ENCODE measurements at regions not wholly inside any gene's neighbourhood (a gene's known extent, or its start where the extent isn't known, plus 50 kb on each side); places are given as distances from the start of the nearest gene placed in this dataset.
"Not testable (repeated sequence)": the region's sequence is repeated elsewhere in the genome, so short reads cannot be mapped to it uniquely, and the experiment has no call there.

DNA sequence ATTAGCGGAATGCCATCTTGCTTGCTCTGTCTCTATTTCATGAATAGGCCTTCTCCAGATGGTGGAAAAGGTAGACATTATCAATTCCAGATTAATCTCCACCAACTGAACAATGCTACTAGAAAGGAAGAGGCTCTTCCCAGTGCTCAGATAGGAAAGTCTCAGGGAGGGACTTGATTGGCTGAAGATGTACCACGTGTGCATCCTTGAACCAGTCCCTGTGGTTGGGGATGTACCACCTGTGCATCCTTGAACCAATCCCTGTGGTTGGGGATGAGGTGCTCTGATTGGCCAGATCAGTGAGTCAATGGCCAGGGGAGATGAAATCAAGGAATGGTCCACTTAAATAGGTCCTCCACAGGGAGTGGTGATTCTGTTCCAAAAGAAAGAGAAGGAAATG lies 246.2 kb downstream of the NPIPA7 start:
- not testable (repeated sequence) for DNase-seq

DNA sequence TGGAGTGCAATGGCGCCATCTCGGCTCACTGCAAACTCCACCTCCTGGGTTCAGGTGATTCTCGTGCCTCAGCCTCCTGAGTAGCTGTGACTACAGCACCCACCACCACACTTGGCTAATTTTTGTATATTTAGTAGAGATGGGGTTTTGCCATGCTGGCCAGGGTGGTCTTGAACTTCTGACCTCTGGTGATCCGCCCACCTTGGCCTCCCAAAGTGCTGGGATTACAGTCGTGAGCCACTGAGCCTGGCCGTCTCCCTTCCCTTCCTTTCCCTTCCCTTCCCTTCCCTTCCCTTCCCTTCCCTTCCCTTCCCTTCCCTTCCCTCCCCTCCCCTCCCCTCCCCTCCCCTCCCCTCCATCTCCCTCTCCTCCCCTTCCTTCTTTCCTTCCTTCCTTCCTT lies 248.9 kb downstream of the NPIPA7 start:
- not testable (repeated sequence) for DNase-seq

DNA sequence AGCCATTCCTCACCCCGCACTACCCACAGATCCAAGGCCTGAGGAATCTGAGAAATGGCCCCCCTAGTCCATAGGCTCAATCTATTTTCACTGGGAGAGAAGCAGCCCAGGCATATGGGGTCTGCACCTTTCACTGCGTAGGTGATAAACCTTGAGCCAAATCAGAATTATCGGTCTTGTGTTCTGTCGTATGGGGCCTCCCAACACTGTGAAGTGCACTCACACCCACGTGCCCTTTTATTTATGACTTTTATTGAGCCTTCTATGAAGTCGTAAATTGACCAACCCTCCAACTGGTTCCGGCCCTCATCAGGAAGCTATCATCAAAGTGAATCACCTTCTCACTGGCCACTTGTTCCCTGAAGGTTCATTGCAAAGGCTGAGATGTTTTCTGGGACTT lies 259.3 kb downstream of the NPIPA7 start:
- not testable (repeated sequence) for DNase-seq

DNA sequence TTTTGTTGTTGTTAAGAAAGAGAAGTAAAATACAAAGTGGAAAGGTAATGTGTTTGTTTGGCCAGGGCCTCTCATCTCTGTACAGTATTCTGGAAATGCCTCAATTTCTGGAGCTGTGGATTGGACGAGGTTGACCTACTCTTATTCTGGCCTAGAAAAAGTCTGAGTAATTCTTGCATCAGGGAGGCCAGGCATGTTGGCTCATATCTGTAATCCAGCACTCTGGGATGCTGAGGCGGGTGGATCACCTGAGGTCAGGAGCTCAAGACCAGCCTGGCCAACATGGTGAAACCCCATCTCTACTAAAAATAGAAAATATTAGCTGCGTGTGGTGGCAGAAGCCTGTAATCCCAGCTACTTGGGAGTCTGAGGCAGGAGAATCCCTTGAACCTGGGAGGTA lies 259.8 kb downstream of the NPIPA7 start:
- DNase-seq, result not testable (repeated sequence)

DNA sequence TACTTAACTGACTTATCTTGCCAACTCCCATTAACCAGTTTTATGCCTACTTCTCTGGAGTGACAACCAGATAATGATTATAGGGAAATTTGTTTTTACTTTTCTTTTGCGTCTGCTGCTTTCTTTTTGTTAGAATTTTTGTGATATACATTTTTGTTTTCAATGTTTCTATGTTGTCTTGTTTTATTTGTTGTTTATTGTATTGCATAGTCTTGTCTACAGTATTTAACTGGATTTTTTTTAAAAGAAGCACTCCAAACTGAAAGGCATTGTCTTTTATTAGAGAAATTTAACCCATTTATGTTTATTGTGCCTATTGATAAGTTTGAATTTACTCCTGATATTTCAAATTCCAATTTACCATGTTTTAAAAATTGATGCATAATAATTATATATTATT lies 264.9 kb downstream of the NPIPA7 start:
- not testable (repeated sequence) for DNase-seq

DNA sequence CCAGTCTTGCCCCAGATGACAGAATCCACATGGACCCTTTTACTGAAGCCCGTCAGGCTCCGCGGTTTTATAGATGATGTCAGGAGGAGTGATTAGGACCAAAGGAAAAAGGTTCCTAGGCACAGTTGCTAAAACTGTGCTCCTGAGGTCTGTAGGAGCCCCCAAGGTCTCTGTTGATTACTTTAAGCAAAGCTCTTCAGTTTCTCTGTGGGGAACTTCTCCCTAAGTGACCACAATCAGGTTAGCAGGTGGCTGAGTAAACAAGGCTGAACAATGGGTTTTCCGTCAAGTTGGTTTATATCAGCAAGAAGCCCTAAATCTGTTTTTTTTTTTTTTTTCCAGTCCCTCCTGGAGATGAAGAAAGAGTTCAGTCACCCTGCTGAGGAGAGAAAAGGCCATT lies 269.1 kb downstream of the NPIPA7 start:
- DNase-seq, result not testable (repeated sequence)

DNA sequence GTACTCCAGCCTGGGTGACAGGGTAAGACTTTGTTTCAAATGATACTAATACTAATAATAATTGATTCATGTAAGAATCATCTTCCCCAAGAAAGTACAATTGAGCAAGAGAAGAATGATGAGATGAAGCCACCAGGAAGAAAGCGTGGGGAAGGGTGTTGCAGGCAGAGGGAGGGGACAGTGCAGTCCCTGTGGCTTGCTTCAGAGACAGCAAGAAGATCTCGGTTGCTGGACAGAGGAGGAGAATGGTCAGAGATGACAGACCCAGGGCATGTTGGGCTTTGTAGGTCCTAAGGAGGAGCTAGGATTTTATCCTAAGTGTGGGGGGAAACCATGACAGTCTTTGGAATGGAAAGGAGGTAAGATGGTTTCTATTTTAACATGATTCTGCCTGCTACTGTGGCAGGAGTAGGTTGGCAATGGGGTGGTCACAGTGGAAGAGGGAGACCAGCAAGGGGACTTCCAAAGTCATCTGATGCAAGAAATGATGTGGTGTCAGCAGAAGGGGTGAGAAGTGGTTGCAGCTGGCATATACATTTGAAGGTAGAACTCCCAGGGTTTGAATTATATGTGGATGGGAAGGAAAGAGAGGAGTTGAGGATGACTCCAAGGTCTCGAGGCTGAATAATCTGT lies 293.4 kb downstream of the NPIPA7 start:
- not testable (repeated sequence) for DNase-seq

DNA sequence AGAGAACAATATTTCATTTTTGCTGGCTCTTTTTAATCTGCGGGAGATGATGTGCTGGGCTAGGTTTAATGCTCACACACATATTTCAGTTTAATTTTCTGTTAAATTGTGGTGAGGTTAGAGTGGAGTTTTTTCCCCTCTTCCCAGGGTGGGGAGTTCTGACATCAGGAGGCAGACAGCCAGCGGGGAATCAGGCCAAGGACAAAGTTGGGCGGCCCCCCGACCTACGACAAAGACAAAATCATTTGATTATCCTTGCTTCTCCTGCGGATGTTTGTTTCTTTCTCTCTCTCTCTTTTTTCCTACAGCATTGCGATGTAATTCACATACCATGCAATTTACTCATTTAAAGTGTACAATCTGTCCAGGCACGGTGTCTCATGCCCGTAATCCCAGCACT lies 295.9 kb downstream of the NPIPA7 start:
- not testable (repeated sequence) for DNase-seq

DNA sequence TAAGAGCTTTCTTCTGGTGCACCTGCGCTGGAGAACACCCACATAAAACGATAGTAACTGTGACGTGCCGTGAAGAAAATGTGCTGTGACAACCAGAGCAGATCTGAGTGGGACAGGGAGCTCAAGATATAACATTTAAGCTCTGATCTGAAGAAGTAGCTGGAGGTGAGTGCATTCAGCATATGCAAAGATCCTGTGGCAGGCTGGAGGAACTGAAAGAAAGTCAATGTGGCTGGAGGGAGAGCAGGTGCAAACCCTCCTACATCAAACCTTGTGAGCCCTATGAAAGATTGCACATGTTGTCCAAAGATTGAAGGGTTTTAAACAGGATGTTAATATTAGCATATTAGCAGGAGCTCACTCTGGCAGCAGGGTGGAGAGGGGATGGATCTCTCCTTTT lies 342.9 kb downstream of the NPIPA7 start:
- DNase-seq, result not testable (repeated sequence)

DNA sequence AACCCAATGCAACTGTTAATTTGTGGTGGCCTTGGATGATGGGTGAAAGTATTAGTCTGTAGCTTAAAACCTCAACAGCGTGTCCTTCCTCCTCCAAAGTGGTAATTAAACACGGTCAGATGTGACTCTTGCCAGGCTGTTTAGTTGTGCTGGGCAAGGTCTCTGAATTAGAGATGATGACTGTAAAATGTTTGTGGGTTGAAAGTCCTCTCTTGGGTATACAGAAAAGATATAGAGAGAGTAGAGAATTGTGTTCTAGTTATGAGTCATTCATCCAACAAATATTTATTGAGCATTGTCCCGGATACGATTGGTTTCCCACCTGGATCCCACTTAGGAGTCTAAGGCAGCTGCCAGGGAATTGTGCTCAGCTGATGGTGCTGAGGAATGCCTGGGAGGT lies 343.7 kb downstream of the NPIPA7 start:
- DNase-seq, result not testable (repeated sequence)

DNA sequence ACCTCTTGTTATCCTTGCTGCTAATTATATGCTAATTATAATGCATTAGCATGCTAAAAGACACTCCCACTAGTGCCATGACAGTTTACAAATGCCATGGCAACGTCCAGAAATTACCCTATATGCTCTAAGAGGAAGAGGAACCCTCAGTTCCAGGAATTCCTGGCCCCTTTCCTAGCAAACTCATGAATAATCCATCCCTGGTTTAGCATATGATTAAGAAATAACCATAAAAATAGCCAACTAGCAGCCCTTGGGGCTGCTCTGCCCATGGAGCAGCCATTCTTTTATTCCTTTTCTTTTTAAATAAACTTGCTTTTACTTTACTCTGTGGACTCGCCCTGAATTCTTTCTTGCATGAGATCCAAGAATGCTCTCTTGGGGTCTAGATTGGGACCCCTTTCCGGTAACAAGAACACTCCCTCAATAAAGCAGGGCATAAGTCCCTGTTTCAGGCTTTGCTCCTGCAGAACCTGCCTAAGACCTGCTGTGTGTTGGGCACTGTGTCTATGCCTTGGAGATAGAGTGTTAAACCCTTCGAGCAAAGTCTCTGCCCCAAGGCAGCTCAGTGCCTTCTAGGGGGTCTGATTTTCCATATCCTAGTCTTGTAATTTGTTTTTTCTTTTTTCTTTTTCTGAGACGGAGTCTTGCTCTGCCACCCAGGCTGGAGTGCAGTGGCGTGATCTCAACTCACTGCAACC lies 345.0 kb downstream of the NPIPA7 start:
- not testable (repeated sequence) for DNase-seq

DNA sequence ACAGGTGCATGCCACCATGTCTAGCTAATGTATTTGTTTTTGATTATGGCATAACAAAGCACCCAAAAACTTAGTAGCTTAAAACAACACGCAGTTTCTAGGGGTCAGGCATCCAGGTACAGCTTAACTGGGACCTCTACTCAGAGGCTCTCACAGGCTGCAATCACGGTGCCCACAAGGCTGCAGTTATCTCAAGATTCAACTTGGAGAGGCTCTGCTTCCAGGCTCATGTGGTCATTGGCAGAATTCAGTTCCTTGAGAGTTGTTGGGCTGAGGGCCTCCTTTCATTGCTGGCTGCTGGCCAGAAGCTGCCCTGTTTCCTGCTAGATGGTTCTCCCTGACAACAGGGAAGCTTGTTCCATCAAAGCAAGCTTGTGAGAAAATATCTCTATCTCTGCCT lies 348.1 kb downstream of the NPIPA7 start:
- not testable (repeated sequence) for DNase-seq

DNA sequence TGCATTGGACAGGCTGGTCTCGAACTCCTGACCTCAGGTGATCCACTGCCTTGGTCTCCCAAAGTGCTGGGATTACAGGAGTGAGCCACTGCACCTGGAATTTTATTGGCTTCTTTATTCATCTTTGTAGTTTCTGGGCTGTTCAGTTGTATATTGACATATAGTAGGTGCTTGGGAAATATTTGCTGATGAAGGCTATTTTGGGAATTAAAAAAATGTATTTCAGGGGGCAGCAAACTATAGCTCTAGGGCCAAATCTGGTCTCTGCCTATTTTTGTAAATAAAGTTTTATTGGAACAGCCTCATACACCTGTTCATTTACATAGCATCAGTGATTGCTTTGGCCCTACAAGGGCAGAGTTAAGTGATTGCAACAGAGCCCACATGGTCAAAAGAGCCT lies 363.6 kb downstream of the NPIPA7 start:
- not testable (repeated sequence) for DNase-seq

DNA sequence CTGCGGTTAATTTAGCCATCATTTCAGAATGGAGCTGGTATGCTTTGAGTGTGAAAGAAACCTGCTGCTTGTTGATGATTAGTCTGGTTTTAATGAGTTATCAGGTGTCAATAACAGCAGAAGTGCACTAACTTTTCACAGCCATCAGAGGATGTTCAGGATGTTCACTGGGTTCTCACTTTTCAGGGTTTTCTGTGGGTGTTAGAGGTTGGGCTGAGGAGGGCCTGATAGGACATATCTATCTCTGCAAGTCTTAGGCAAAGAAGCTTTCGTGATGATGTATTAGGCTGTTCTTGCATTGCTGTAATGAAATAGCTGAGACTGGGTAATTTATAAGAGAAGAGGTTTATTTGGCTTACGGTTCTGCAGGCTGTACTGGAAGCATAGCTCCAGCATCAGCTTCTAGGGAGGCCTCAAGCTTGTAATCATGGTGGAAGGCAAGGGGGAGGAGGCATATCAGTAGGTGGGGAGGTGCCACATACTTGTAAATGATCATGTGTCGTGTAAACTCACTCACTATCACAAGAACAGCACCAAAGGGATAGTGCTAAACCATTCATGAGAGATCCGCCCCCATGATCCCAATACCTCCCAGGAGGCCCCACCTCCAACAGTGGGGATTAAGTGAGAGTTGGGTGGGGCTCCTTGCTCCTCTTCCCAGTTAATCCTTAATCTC lies 376.2 kb downstream of the NPIPA7 start:
- not testable (repeated sequence) for DNase-seq

DNA sequence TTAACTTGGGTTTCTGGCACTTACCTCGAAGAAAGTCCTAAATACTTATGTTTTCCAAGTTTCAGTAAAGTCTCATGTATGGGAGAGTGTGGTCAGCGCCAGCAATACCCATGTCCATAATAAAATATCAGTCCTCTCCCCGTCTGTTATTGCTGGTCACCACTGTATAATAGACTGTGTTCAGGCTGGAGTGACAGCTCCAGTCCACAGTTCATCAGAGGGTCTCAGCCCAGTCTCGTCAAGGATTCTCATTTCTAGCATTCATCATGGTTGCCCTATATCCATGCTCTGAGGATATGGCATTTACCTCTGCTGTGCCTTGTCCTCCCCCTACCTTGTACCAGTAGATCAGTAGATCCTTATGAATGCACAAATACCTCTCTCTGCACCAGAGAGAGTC lies 384.5 kb downstream of the NPIPA7 start:
- no peak for DNase-seq

DNA sequence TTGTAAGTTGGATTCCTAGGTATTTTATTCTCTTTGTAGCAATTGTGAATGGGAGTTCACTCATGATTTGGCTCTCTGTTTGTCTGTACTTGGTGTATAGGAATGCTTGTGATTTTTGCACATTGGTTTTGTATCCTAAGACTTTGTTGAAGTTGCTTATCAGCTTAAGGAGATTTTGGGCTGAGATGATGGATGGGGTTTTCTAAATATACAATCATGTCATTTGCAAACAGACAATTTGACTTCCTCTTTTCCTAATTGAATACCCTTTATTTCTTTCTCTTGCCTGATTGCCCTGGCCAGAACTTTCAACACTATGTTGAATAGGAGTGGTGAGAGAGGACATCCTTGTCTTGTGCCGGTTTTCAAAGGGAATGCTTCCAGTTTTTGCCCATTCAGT lies 391.8 kb downstream of the NPIPA7 start:
- DNase-seq, result not testable (repeated sequence)

DNA sequence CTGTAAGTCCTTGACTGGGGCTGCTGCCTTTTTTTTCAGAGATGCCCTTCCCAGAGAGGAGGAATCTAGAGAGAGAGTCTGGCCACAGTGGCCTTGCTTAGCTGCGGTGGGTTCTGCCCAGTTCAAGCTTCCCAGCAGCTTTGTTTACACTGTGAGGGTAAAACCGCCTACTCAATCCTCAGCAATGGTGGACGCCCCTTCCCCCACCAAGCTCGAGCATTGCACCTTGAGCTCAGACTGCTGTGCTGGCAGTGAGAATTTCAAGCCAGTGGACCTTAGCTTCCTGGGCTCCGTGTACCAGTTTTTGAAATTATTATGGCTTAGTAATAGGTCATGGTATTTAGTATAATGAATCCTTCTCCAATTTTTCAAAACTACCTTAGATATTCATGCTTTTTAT lies 395.4 kb downstream of the NPIPA7 start:
- DNase-seq, result no peak

DNA sequence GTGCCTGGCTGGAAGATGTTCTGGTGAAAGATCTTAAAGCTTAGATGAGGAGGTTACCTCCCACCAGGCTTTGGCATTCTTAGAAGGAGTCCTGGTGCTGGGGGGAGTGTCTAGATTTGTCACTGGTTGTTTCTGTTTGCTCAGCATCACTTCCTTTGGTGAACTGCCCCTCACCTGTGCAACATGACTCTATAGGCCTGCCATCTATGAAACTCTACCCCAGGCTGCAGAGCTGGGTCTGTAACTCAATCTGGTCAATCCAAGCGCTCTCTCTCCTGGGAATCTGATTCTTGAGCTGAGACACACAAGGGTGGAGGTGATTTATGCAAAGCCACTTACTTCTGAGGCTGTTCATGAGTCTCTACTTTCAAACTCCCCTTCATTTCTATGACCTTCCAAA lies 399.4 kb downstream of the NPIPA7 start:
- no peak for DNase-seq

DNA sequence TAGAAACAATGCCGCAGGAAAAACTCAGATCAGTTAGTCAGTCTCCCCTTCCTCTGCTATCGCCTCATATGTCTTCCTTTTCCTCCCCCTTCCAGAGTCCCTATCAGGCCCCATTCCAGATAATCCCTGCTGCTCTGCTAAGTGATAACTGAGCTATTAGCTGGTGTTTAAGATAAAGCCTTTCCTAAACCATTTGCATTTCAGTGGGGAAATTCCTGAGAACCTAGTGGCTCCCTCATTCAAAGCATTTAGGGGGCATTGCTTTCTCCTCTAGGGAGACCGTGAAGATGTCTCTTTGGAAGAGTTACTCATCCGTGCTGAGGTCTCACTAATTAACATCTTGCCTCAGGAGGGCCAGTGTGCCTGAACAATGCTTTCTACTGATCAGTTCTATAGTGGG lies 401.6 kb downstream of the NPIPA7 start:
- DNase-seq, result no peak

DNA sequence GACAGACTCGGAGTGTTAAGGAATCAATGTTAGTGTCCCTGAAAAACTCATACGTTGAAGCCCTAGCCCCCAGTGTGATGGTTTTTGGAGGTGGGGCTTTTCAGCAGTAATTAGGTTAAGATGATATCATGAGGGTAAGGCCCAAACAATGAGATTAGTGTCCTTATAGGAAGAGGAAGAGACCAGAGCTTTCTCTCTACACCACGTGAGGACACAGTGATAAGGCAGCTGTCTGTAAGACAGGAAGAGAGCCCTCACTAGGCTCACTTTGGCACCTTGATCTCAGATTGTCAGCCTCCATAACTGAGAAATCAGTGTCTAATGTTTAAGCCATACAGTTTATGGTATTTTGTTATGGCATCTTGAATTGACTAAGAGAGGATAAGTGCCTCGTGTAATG lies 403.2 kb downstream of the NPIPA7 start:
- DNase-seq, result no peak

DNA sequence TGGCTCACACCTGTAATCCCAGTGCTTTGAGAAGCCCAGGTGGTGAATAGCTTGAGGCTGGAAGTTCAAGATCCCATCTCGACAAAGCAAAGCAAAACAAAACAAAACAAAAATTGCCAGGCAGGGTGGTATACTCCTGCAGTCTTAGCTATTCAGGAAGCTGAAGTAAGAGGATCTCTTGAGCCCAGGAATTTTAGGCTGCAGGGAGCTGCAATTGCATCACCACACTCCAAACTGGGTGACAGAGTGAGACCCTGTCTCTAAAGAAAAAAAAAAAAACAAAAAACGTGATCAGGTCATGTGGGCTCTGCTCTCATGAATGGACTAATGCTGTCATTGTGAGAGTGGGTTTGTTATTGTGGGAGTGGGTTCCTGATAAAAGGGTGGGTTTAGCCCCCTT lies 409.1 kb downstream of the NPIPA7 start:
- no peak for DNase-seq

DNA sequence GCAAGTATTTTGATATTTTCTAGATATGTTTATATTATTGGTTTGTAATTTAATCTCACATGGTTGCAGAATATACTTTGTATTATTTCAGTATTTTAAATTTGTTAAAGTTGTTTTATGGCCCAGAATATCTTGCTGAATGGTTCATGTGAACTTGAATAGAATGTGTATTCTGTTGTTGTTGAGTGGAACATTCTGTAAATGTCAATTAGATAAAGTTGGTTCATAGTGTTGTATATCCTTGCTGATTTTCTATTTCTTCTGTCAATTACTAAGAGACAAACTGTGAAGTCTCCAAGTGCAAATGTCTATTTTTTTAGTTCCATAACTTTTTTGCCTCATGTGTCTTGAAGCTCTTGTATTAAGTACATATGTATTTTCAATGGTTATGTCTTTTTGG lies 411.7 kb downstream of the NPIPA7 start:
- DNase-seq, result no peak

DNA sequence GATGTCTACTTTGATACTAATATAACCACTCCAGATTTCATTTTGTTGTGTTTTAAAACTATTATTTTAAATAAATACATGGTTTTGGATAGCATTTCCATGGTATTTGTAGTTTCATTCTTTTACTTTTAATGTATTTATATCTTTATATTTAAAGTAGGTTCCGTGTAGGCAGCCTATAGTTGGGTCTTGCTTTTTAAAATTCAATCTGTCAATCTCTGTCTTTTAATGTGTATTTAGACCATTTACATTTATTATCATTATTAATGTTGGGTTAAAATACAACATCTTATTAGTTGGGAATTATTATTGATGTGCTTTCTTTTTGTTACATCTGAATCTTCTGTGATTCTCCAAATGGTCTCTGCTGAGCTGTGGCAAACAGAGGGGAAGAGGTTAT lies 412.1 kb downstream of the NPIPA7 start:
- DNase-seq, result no peak

DNA sequence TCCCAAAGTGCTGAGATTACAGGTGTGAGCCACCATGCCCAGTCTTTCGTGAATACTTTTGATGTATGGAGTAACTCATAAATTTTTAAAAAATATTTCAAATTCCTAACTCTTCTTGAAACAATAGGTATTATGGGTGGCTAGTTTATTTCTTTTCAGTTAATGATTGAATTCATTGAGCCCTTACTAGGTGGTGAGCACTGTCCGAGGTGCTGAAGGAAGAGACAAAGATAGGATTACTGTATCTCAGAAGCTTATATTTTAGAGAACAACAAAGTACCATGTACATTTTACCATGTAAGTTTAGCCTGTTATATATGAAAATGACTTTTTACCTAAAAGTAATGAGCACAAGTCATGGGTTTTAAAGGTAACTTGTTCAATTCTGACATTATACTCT lies 418.3 kb downstream of the NPIPA7 start:
- no peak for DNase-seq

Measured in activated T-cell treated with anti-CD3 and anti-CD28 coated beads, Interleukin-2, amount 50 U/mL, for 1 hour (primary cell).